KMS-11 (cell line): ENCODE measurements at regions not wholly inside any gene's neighbourhood (a gene's known extent, or its start where the extent isn't known, plus 50 kb on each side); places are given as distances from the start of the nearest gene placed in this dataset.

Experiments used
- H2AFZ ChIP-seq: fragments of 200-600 bp; sonication (generic); 2 replicates; pipeline ENCODE4 v1.6.1; 2016; ENCODE audit warnings: antibody characterized with exemption, mixed run types, low read depth
- H3K27ac ChIP-seq: fragments of 200-600 bp; sonication (generic); 2 replicates; pipeline ENCODE4 v1.6.1; 2016; ENCODE audit warnings: mild to moderate bottlenecking, mixed run types
- H3K27me3 ChIP-seq: fragments of 200-600 bp; sonication (generic); 2 replicates; pipeline ENCODE4 v1.6.1; 2017; ENCODE audit warnings: mild to moderate bottlenecking, low read depth, mixed run types, moderate library complexity; ENCODE audit not compliant: insufficient read depth
- H3K36me3 ChIP-seq: fragments of 200-600 bp; sonication (generic); 2 replicates; pipeline ENCODE4 v1.6.1; 2017; ENCODE audit warnings: mild to moderate bottlenecking, mixed run types; ENCODE audit not compliant: insufficient read depth
- H3K4me1 ChIP-seq: fragments of 200-600 bp; sonication (generic); 2 replicates; pipeline ENCODE4 v1.6.1; 2016; ENCODE audit warnings: mild to moderate bottlenecking, low read depth, mixed run types; ENCODE audit not compliant: poor library complexity, severe bottlenecking
- H3K4me2 ChIP-seq: fragments of 200-600 bp; sonication (generic); 2 replicates; pipeline ENCODE4 v1.7.0; 2016; ENCODE audit warnings: mild to moderate bottlenecking, mixed run types
- H3K4me3 ChIP-seq: fragments of 200-600 bp; sonication (generic); IDR thresholded peaks from 2 replicates; pipeline ENCODE4 v1.6.1; 2017; ENCODE audit warnings: low read depth, low read length, mixed read lengths; ENCODE audit not compliant: insufficient read depth
- H3K79me2 ChIP-seq: fragments of 200-600 bp; sonication (generic); 2 replicates; pipeline ENCODE4 v1.6.1; 2016; ENCODE audit warnings: low read depth, mixed run types; ENCODE audit not compliant: insufficient read depth
- H3K9ac ChIP-seq: fragments of 200-600 bp; sonication (generic); 2 replicates; pipeline ENCODE4 v1.6.1; 2016; ENCODE audit warnings: mild to moderate bottlenecking, mixed run types
- H4K20me1 ChIP-seq: fragments of 200-600 bp; sonication (generic); 2 replicates; pipeline ENCODE4 v1.6.1; 2016; ENCODE audit warnings: mild to moderate bottlenecking, mixed run types; ENCODE audit not compliant: insufficient read depth
- CTCF ChIP-seq: fragments of 200-600 bp; sonication (generic); conservative IDR thresholded peaks from 2 replicates; pipeline ENCODE4 v1.6.1; 2017; ENCODE audit warnings: low read depth, mild to moderate bottlenecking, antibody characterized with exemption, low read length, moderate library complexity, mixed read lengths

GRCh38 chr2:144208924-144209323 is 311.0 kb downstream of the ZEB2 start:
- no peaks in the 10 kb centered on the region for H3K27me3 ChIP-seq
- H4K20me1 ChIP-seq = no peaks in the 10 kb centered on the region
- no peak overlapping the region for H3K4me2 ChIP-seq
- H2AFZ ChIP-seq = no peak overlapping the region
- no peaks in the 10 kb centered on the region for H3K79me2 ChIP-seq
- H3K4me1 ChIP-seq = peaks cover 7% of the 10 kb centered on the region
- TF ChIP-seq CTCF = no peak
- H3K4me3 ChIP-seq = no peak overlapping the region
- H3K9ac ChIP-seq = no peak overlapping the region
- H3K27ac ChIP-seq = no peak overlapping the region
- no peaks in the 10 kb centered on the region for H3K36me3 ChIP-seq

- TF ChIP-seq CTCF = no peak
- Histone ChIP-seq H3K27me3 (no peaks in the 10 kb centered on the region), H3K4me3 (no peak overlapping the region), H3K27ac (no peak overlapping the region), H3K79me2 (no peaks in the 10 kb centered on the region), H3K36me3 (no peaks in the 10 kb centered on the region), H3K4me1 (no peaks in the 10 kb centered on the region), H3K4me2 (no peak overlapping the region), H3K9ac (no peak overlapping the region), H2AFZ (no peak overlapping the region), H4K20me1 (no peaks in the 10 kb centered on the region)
Measured at GRCh38 chr2:144206019-144206418, 313.9 kb downstream of the ZEB2 start.

- H3K4me2 ChIP-seq = no peak overlapping the region
Measured at GRCh38 chr2:144201868-144202468, 318.0 kb downstream of the ZEB2 start.

GRCh38 chr2:144201126-144201525 is 318.8 kb downstream of the ZEB2 start:
- no peaks in the 10 kb centered on the region for H3K27me3 ChIP-seq
- no peaks in the 10 kb centered on the region for H3K4me1 ChIP-seq
- no peaks in the 10 kb centered on the region for H3K79me2 ChIP-seq
- H3K4me3 ChIP-seq = no peak overlapping the region
- no peak for TF ChIP-seq CTCF
- no peaks in the 10 kb centered on the region for H4K20me1 ChIP-seq
- H3K36me3 ChIP-seq = no peaks in the 10 kb centered on the region
- no peak overlapping the region for H2AFZ ChIP-seq
- H3K4me2 ChIP-seq = no peak overlapping the region
- no peak overlapping the region for H3K9ac ChIP-seq
- no peak overlapping the region for H3K27ac ChIP-seq

More at GRCh38 chr2:144201868-144202468, 318.0 kb downstream of the ZEB2 start:
- H3K36me3 ChIP-seq = no peaks in the 10 kb centered on the region
- no peaks in the 10 kb centered on the region for H3K79me2 ChIP-seq
- H2AFZ ChIP-seq = no peak overlapping the region
- no peak for TF ChIP-seq CTCF
- H3K4me3 ChIP-seq = no peak overlapping the region
- no peaks in the 10 kb centered on the region for H3K4me1 ChIP-seq
- H4K20me1 ChIP-seq = no peaks in the 10 kb centered on the region
- no peak overlapping the region for H3K27ac ChIP-seq
- H3K27me3 ChIP-seq = no peaks in the 10 kb centered on the region
- H3K9ac ChIP-seq = no peak overlapping the region
